BJ (cell line): ENCODE measurements at regions not wholly inside any gene's neighbourhood (a gene's known extent, or its start where the extent isn't known, plus 50 kb on each side); places are given as distances from the start of the nearest gene placed in this dataset.

Source experiments
- CTCF ChIA-PET: fragments of 350-600 bp; formaldehyde crosslinking; extraction: SDS; loops from one replicate; lab custom pipeline; 2021; ENCODE audit warnings: antibody characterized with exemption, inconsistent platforms; lab: Yijun Ruan, JAX
- POLR2A ChIA-PET: fragments of 300-600 bp; sonication (Branson Sonifier 250); formaldehyde crosslinking; extraction: SDS; loops from one replicate; lab custom pipeline; 2021; ENCODE audit warnings: antibody characterized with exemption; lab: Charles Lee
- DNase-seq: peaks from one replicate; pipeline ENCODE4 v3.0.0-alpha.2; 2011; ENCODE audit warnings: low read depth
- H3K27me3 ChIP-seq: 2 replicates; pipeline ENCODE4 v1.6.0; 2011; ENCODE audit warnings: low read length; ENCODE audit not compliant: control insufficient read depth, insufficient read depth
- H3K36me3 ChIP-seq: 2 replicates; pipeline ENCODE4 v1.5.1; 2011; ENCODE audit warnings: low read length; ENCODE audit not compliant: control insufficient read depth, insufficient read depth
- H3K4me3 ChIP-seq: 2 replicates; pipeline ENCODE4 v1.5.1; 2011; ENCODE audit warnings: low read depth, mild to moderate bottlenecking, control low read depth, low read length
- TF ChIP-seq, protein P1 (sequence below): IDR thresholded peaks from 2 replicates; pipeline ENCODE4 v1.5.1; 2011; ENCODE audit warnings: low read depth, mild to moderate bottlenecking, control low read depth, inconsistent platforms, low read length, moderate library complexity; ENCODE audit not compliant: insufficient read depth

DNA sequence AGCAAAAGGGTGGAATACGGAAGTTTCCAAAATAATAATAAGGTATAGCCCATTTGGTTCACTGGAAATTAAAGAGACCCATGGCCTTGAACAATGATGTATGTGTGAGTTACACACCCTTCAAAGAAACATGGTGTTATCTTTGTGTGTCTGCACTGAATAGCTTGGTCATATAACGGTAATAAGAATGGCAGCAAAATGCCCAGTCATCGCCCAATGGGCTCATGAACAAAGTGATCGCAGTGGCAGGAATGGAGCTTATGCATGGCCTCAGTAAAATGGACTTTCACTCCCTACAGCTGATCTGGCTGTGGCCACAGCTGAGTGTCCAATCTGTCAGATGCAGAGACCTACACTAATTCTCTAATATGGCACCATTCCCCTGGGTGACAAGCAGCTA lies 201.3 kb downstream of the RPIA start:
- no peaks in the 10 kb centered on the region for H3K36me3 ChIP-seq
- no peak for DNase-seq
- no peak overlapping the region for H3K4me3 ChIP-seq
- CTCF ChIA-PET: interaction anchor here (0.6 to 3.7 kb wide), 3 partner anchors 12 to 58 kb away, joined by 3 to 17 read pairs (median 4); no protein-coding TSS in a partner anchor
- TF ChIP-seq, protein P1, sequence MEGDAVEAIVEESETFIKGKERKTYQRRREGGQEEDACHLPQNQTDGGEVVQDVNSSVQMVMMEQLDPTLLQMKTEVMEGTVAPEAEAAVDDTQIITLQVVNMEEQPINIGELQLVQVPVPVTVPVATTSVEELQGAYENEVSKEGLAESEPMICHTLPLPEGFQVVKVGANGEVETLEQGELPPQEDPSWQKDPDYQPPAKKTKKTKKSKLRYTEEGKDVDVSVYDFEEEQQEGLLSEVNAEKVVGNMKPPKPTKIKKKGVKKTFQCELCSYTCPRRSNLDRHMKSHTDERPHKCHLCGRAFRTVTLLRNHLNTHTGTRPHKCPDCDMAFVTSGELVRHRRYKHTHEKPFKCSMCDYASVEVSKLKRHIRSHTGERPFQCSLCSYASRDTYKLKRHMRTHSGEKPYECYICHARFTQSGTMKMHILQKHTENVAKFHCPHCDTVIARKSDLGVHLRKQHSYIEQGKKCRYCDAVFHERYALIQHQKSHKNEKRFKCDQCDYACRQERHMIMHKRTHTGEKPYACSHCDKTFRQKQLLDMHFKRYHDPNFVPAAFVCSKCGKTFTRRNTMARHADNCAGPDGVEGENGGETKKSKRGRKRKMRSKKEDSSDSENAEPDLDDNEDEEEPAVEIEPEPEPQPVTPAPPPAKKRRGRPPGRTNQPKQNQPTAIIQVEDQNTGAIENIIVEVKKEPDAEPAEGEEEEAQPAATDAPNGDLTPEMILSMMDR: no peak
- H3K27me3 ChIP-seq: no peaks in the 10 kb centered on the region
- POLR2A ChIA-PET: no interaction called here

DNA sequence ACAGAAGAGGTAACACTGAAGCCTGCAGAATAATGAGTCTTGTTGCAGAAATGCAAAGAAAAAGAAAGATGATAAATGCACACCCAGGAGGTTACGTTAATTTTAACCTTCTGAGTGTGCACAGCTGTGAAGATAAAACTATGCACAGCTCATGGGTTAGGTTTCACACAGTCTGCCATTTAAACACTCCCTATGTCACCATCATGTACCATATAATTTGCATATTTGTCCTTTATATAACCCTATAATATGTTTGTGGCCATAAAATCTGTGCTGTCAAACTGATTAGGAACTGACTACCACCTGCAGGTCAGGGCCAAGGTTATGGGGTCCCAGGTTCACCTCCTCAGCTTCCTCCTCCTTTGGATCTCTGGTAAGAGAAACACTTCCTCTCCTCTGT lies 205.5 kb downstream of the RPIA start:
- CTCF ChIA-PET: interaction anchor here (0.9 to 1.2 kb wide), 2 partner anchors 17 to 22 kb away, joined by 4 read pairs; no protein-coding TSS in a partner anchor
- TF ChIP-seq, protein P1: no peak
- H3K36me3 ChIP-seq: no peaks in the 10 kb centered on the region
- H3K27me3 ChIP-seq: no peaks in the 10 kb centered on the region
- no peak overlapping the region for H3K4me3 ChIP-seq
- POLR2A ChIA-PET: no interaction called here
- no peak for DNase-seq

GRCh38 chr2:88897715-88898114 lies 206.2 kb downstream of the RPIA start:
- ChIA-PET CTCF (interaction anchor here (0.9 to 1.2 kb wide), 2 partner anchors 17 to 23 kb away, joined by 4 read pairs; no protein-coding TSS in a partner anchor), POLR2A (no interaction called here)
- no peaks in the 10 kb centered on the region for H3K27me3 ChIP-seq
- H3K4me3 ChIP-seq: no peak overlapping the region
- DNase-seq: no peak
- TF ChIP-seq, protein P1: no peak
- H3K36me3 ChIP-seq: no peaks in the 10 kb centered on the region

GRCh38 chr2:88903749-88904353 lies 212.4 kb downstream of the RPIA start:
- POLR2A ChIA-PET: no interaction called here
- Histone ChIP-seq H3K27me3 (no peaks in the 10 kb centered on the region), H3K4me3 (no peak overlapping the region), H3K36me3 (no peaks in the 10 kb centered on the region)
- DNase-seq: no peak
- TF ChIP-seq, protein P1: peak; percentile 70
- CTCF ChIA-PET: interaction anchor here (0.6 to 1.4 kb wide), 7 partner anchors 9 to 24 kb away, joined by 3 to 5 read pairs (median 3); no protein-coding TSS in a partner anchor

GRCh38 chr2:88913280-88913679 lies 221.8 kb downstream of the RPIA start:
- Histone ChIP-seq H3K36me3 (no peaks in the 10 kb centered on the region), H3K4me3 (no peak overlapping the region), H3K27me3 (no peaks in the 10 kb centered on the region)
- CTCF ChIA-PET: interaction anchor here (1.0 kb wide), 1 partner anchor 9 kb away, joined by 5 read pairs; no protein-coding TSS in a partner anchor
- TF ChIP-seq, protein P1: no peak
- POLR2A ChIA-PET: no interaction called here
- no peak for DNase-seq
